ENCODE measurements at regions not wholly inside any gene's neighbourhood (a gene's known extent, or its start where the extent isn't known, plus 50 kb on each side); places are given as distances from the start of the nearest gene placed in this dataset.

DNA sequence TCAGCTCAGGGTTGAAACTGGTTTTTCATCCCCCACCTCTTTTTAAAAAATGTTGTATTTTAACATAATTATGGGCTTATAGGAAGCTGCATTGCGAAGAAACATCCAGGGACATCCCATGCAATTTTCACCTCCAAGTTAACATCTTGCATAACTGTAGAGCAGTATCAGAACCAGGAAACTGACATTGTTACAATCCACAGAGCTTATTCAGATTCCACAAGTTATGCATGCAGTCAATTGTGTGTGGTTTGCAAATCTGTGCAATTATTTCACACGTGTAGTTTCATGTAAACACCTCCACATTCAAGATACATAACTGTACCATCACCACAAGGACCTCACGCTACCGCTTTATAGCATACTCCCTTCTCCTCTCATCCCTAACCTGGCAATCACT, 97.5 kb upstream of the GATB start:
- Histone ChIP-seq H3K4me1 (ENCODE audit: insufficient read depth, low read length) (no peaks in the 10 kb centered on the region), H2AFZ (ENCODE audit: low read length) (no peak overlapping the region), H3K9me3 (ENCODE audit: low read length) (no peaks in the 10 kb centered on the region), H3K4me2 (ENCODE audit: low read length) (no peak overlapping the region), H4K20me1 (ENCODE audit: low read length) (no peaks in the 10 kb centered on the region), H3K9ac (ENCODE audit: low read length) (no peak overlapping the region), H3F3A (ENCODE audit: low read length, unreplicated experiment) (no peaks in the 10 kb centered on the region), H3K27ac (ENCODE audit: low read length) (no peak overlapping the region), H3K27me3 (ENCODE audit: low read length) (no peaks in the 10 kb centered on the region), H3K4me3 (ENCODE audit: low read length) (no peak overlapping the region), H3K79me2 (ENCODE audit: low read length) (no peaks in the 10 kb centered on the region), H3K9me2 (replicated peaks; ENCODE audit: low read length) (no peaks in the 10 kb centered on the region), H3K36me3 (ENCODE audit: low read depth, low read length) (no peaks in the 10 kb centered on the region)
- CTCF ChIA-PET = no interaction called here
- TF ChIP-seq CTCF (conservative IDR thresholded peaks at IDR 0.05; ENCODE audit: low read depth, low read length) = no peak
- no peak for TF ChIP-seq EZH2 (IDR thresholded peaks at IDR 0.05; ENCODE audit: low read length, unreplicated experiment)
- no peak for TF ChIP-seq EZH2phosphoT487 (IDR thresholded peaks at IDR 0.05; ENCODE audit: borderline replicate concordance, low read length)
- POLR2A ChIA-PET (ENCODE audit: unreplicated experiment) = no interaction called here
- intact Hi-C loops (cut with micrococcal nuclease) = no loop called here
- no peak for ATAC-seq
- no peak for DNase-seq
- no TSS peak for BruUV-seq (replicated peaks)

DNA sequence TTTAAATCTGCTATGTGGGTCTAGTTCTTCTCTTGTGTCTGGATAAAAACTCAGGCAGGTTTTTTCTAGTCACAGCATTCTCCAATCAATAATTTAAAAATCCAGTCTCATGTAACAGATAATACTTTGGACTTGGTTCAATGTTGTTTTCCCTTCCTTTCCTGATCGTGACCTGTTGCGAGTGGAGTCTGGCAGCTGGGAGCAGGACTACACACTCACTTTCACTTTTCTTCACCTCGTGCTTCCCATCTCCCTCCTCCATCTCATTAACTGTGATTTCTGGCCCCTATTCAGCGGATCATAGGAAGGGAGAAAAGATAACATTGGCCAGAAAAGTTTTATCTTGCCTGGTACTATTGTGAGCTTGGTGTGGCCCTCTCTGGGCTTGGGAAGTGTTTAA, 96.6 kb upstream of the GATB start:
- H3K4me1 ChIP-seq (ENCODE audit: insufficient read depth, low read length) = no peaks in the 10 kb centered on the region
- intact Hi-C loops (cut with micrococcal nuclease) = no loop called here
- no peaks in the 10 kb centered on the region for H3K27me3 ChIP-seq (ENCODE audit: low read length)
- no peak overlapping the region for H3K27ac ChIP-seq (ENCODE audit: low read length)
- no peaks in the 10 kb centered on the region for H3K36me3 ChIP-seq (ENCODE audit: low read depth, low read length)
- no peak overlapping the region for H3K4me3 ChIP-seq (ENCODE audit: low read length)
- H3F3A ChIP-seq (ENCODE audit: low read length, unreplicated experiment) = no peaks in the 10 kb centered on the region
- H3K9ac ChIP-seq (ENCODE audit: low read length) = no peak overlapping the region
- POLR2A ChIA-PET (ENCODE audit: unreplicated experiment) = no interaction called here
- H4K20me1 ChIP-seq (ENCODE audit: low read length) = no peaks in the 10 kb centered on the region
- H3K9me2 ChIP-seq (replicated peaks; ENCODE audit: low read length) = no peaks in the 10 kb centered on the region
- ATAC-seq = no peak
- DNase-seq = no peak
- TF ChIP-seq CTCF (conservative IDR thresholded peaks at IDR 0.05; ENCODE audit: low read depth, low read length) = no peak
- no peak for TF ChIP-seq EZH2phosphoT487 (IDR thresholded peaks at IDR 0.05; ENCODE audit: borderline replicate concordance, low read length)
- TF ChIP-seq EZH2 (IDR thresholded peaks at IDR 0.05; ENCODE audit: low read length, unreplicated experiment) = no peak
- H2AFZ ChIP-seq (ENCODE audit: low read length) = no peak overlapping the region
- H3K79me2 ChIP-seq (ENCODE audit: low read length) = no peaks in the 10 kb centered on the region
- no TSS peak for BruUV-seq (replicated peaks)
- no peaks in the 10 kb centered on the region for H3K9me3 ChIP-seq (ENCODE audit: low read length)
- no peak overlapping the region for H3K4me2 ChIP-seq (ENCODE audit: low read length)
- CTCF ChIA-PET = no interaction called here

- H2AFZ ChIP-seq (ENCODE audit: low read length) = no peak overlapping the region
- no peaks in the 10 kb centered on the region for H3K79me2 ChIP-seq (ENCODE audit: low read length)
- no peak overlapping the region for H3K9ac ChIP-seq (ENCODE audit: low read length)
- no peak overlapping the region for H3K4me3 ChIP-seq (ENCODE audit: low read length)
- no peaks in the 10 kb centered on the region for H4K20me1 ChIP-seq (ENCODE audit: low read length)
- no peaks in the 10 kb centered on the region for H3F3A ChIP-seq (ENCODE audit: low read length, unreplicated experiment)
- no peak for DNase-seq
- no peak overlapping the region for H3K27ac ChIP-seq (ENCODE audit: low read length)
- H3K9me2 ChIP-seq (replicated peaks; ENCODE audit: low read length) = no peaks in the 10 kb centered on the region
- BruUV-seq (replicated peaks) = no TSS peak
- intact Hi-C loops (cut with micrococcal nuclease) = no loop called here
- no peaks in the 10 kb centered on the region for H3K9me3 ChIP-seq (ENCODE audit: low read length)
- CTCF ChIA-PET = no interaction called here
- POLR2A ChIA-PET (ENCODE audit: unreplicated experiment) = no interaction called here
- TF ChIP-seq EZH2phosphoT487 (IDR thresholded peaks at IDR 0.05; ENCODE audit: borderline replicate concordance, low read length) = no peak
- no peak for TF ChIP-seq CTCF (conservative IDR thresholded peaks at IDR 0.05; ENCODE audit: low read depth, low read length)
- no peak for TF ChIP-seq EZH2 (IDR thresholded peaks at IDR 0.05; ENCODE audit: low read length, unreplicated experiment)
- no peak overlapping the region for H3K4me2 ChIP-seq (ENCODE audit: low read length)
- no peaks in the 10 kb centered on the region for H3K4me1 ChIP-seq (ENCODE audit: insufficient read depth, low read length)
- no peaks in the 10 kb centered on the region for H3K27me3 ChIP-seq (ENCODE audit: low read length)
- H3K36me3 ChIP-seq (ENCODE audit: low read depth, low read length) = no peaks in the 10 kb centered on the region
- ATAC-seq = no peak
These were observed 94.9 kb upstream of the GATB start for GRCh38 chr4:151855747-151856146.

All from PC-3 (cell line).